Mucosa of descending colon (tissue), 3 donors: ENCODE measurements at regions not wholly inside any gene's neighbourhood (a gene's known extent, or its start where the extent isn't known, plus 50 kb on each side); places are given as distances from the start of the nearest gene placed in this dataset.

Source experiments
- ATAC-seq: fragments of 200-7000 bp; cut with Tn5 transposase; one replicate; pipeline ENCODE4 v1.9.1; 2020; ENCODE audit warnings: mild to moderate bottlenecking, moderate library complexity
- DNase-seq, 3 donors: peaks; one replicate each; pipeline ENCODE4 v3.0.0-alpha.2; 2020
- H3K36me3 ChIP-seq: fragments of 200-600 bp; one replicate; pipeline ENCODE4 v1.8.0; 2021; ENCODE audit warnings: low read depth, mild to moderate bottlenecking
- H3K4me1 ChIP-seq: fragments of 200-600 bp; one replicate; pipeline ENCODE4 v1.8.0; 2021; ENCODE audit warnings: low read depth, mild to moderate bottlenecking
- H3K4me3 ChIP-seq: fragments of 200-600 bp; one replicate; pipeline ENCODE4 v1.8.0; 2021; ENCODE audit warnings: mild to moderate bottlenecking
- H3K9me3 ChIP-seq: fragments of 200-600 bp; one replicate; pipeline ENCODE4 v1.8.0; 2021; ENCODE audit warnings: mild to moderate bottlenecking
- CTCF ChIP-seq: fragments of 200-600 bp; IDR thresholded peaks from one replicate; pipeline ENCODE4 v1.8.0; 2022; ENCODE audit warnings: antibody characterized with exemption, mild to moderate bottlenecking
- intact Hi-C, 2 donors: fragments of 100-400 bp; cut with DNase I in 1 of 2; cut with micrococcal nuclease in 1 of 2; formaldehyde crosslinking; loops; one replicate each; pipeline versions ENCODE4 v1.11.0 to v1.11.1; 2022; cut with DNase I, micrococcal nuclease
- donor health status: DM: no; HTN: no; CAD: no; lungs with moderate emphysema.
- donor health status: DM: no; HTN: no; CAD: no.
- donor health status: DM: no; HTN: yes; CAD: no.

- no peaks in the 10 kb centered on the region for H3K4me1 ChIP-seq
- ATAC-seq, result no peak
These were observed 64.5 kb upstream of the CIBAR2 start for GRCh38 chr16:85176541-85177447.

GRCh38 chr16:85177448-85177846 lies 65.2 kb upstream of the CIBAR2 start:
- H3K4me3 ChIP-seq, result no peak overlapping the region
- ATAC-seq (no peak), DNase-seq (no peak)
- no peak for TF ChIP-seq CTCF
- intact Hi-C loops, result no loop called here
- no peaks in the 10 kb centered on the region for H3K36me3 ChIP-seq
- no peaks in the 10 kb centered on the region for H3K4me1 ChIP-seq
- H3K9me3 ChIP-seq, result no peaks in the 10 kb centered on the region

More at GRCh38 chr16:85176541-85177447, 64.5 kb upstream of the CIBAR2 start:
- no peaks in the 10 kb centered on the region for H3K9me3 ChIP-seq
- no peak for TF ChIP-seq CTCF
- no peak overlapping the region for H3K4me3 ChIP-seq
- no peaks in the 10 kb centered on the region for H3K36me3 ChIP-seq
- DNase-seq, result no peak
- intact Hi-C loops, result no loop called here

GRCh38 chr16:85178006-85178591 lies 65.8 kb upstream of the CIBAR2 start:
- intact Hi-C loops, result no loop called here
- Histone ChIP-seq H3K4me3 (no peak overlapping the region), H3K9me3 (no peaks in the 10 kb centered on the region), H3K36me3 (no peaks in the 10 kb centered on the region), H3K4me1 (no peaks in the 10 kb centered on the region)
- ATAC-seq (no peak), DNase-seq (no peak)
- TF ChIP-seq CTCF, result no peak

- intact Hi-C loops, result no loop called here
- no peak for ATAC-seq
- no peak for DNase-seq
- no peak for TF ChIP-seq CTCF
- Histone ChIP-seq H3K4me1 (no peaks in the 10 kb centered on the region), H3K4me3 (no peak overlapping the region), H3K9me3 (no peaks in the 10 kb centered on the region), H3K36me3 (no peaks in the 10 kb centered on the region)
These were observed 66.3 kb upstream of the CIBAR2 start for GRCh38 chr16:85178596-85178995.

- no peak for TF ChIP-seq CTCF
- H3K36me3 ChIP-seq, result no peaks in the 10 kb centered on the region
These were observed 67.2 kb upstream of the CIBAR2 start for GRCh38 chr16:85179344-85180046.

More at GRCh38 chr16:85179344-85180046, 67.2 kb upstream of the CIBAR2 start:
- H3K4me1 ChIP-seq, result no peaks in the 10 kb centered on the region
- no peak for ATAC-seq
- DNase-seq, result no peak
- intact Hi-C loops, result no loop called here
- H3K9me3 ChIP-seq, result peaks cover 7% of the 10 kb centered on the region
- no peak overlapping the region for H3K4me3 ChIP-seq
